Astrocyte of the spinal cord (primary cell): ENCODE measurements at regions not wholly inside any gene's neighbourhood (a gene's known extent, or its start where the extent isn't known, plus 50 kb on each side); places are given as distances from the start of the nearest gene placed in this dataset.
"Not testable (repeated sequence)": the region's sequence is repeated elsewhere in the genome, so short reads cannot be mapped to it uniquely, and the experiment has no call there.

Experiments used
- DNase-seq: peaks from one replicate; pipeline ENCODE4 v3.0.0; 2011; ENCODE audit warnings: low read depth, low spot score
- H3K4me3 ChIP-seq: 2 replicates; pipeline ENCODE4 v1.5.1; 2011; ENCODE audit warnings: low read depth, mild to moderate bottlenecking, low read length, moderate library complexity
- in situ Hi-C: cut with HindIII; loops from 2 replicates; pipeline ENCODE4 v1.10.0; 2017; ENCODE audit warnings: low sequenced_read_pairs
- TF ChIP-seq, protein P1 (sequence below): IDR thresholded peaks from 2 replicates; pipeline ENCODE4 v1.5.1; 2012; ENCODE audit warnings: low read depth, mild to moderate bottlenecking, low read length, inconsistent platforms

DNA sequence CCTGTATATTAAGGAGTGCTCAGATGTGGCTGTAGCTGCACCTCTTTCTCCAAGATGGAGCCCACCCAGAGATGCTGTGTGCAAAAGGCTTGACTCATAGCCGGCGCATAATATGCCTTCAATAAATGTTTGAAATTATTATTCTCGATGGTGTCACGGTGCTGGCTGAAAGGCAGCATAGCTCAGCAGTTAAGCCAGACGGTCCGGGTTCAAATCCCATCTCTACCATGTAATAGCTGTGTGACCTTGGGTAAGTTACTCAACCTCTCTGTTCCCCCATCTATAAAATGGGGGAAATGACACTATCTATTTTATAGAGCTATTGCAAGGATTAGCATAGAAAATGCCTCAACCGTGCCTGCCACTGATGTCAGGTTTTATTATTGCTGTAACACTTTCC is 164.2 kb downstream of the GOSR1 start:
- in situ Hi-C loops, H3K4me3 ChIP-seq, DNase-seq: not testable (repeated sequence)

- in situ Hi-C loops, DNase-seq, H3K4me3 ChIP-seq: not testable (repeated sequence)
Measured at GRCh38 chr17:30639391-30639790, 162.2 kb downstream of the GOSR1 start.

DNA sequence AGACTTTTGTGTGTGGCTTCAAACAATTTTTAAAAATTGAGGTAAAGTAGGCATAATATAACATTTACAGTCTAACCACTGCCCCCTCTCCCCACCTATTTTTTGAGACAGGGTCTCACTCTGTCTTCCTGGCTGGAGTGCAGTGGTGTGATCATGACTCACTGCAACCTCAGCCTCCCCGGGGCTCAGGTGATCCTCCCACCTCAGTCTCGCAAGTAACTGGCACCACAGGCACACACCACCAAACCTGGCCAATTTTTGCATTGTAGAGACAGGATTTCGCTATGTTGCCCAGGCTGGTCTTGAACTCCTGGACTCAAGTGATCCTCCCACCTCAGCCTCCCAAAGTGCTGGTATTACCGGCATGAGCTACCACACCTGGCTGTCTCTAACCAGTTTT is 161.8 kb downstream of the GOSR1 start:
- in situ Hi-C loops, DNase-seq, H3K4me3 ChIP-seq: not testable (repeated sequence)

DNA sequence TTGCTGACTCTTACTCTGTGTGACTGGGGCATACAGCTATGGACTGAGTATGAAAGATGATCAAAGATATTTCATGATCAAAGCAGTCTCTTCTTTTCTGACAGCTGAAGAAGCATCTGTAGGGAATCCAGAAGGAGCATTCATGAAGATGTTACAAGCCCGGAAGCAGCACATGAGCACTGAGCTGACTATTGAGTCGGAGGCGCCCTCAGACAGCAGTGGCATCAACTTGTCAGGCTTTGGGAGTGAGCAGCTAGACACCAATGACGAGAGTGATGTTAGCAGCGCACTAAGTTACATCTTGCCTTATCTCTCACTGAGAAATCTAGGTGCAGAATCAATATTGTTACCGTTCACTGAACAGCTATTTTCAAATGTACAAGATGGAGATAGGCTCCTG is 154.4 kb downstream of the GOSR1 start:
- in situ Hi-C loops, H3K4me3 ChIP-seq: not testable (repeated sequence)

DNA sequence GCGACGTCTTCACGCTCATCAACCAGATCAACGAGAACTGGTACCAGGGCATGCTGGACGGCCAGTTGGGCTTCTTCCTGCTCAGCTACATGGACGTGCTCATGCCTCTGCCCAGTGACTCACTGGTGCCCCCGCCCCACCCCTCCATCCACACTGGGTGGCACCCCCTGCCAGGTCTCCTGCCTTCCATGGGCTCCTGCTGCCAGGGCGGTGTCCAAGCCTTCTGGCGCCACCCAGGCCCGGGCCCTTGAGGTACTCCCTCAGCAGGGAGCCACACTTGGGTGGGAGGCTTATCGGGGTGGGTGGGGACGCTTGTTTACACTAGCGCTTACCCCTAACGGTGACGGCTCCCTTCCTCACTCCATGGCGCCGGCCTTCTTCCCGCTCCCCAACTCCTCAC is 148.2 kb downstream of the GOSR1 start:
- H3K4me3 ChIP-seq, DNase-seq, in situ Hi-C loops: not testable (repeated sequence)

More for the DNA sequence above, 154.4 kb downstream of the GOSR1 start:
- DNase-seq, result not testable (repeated sequence)

- DNase-seq, in situ Hi-C loops, H3K4me3 ChIP-seq: not testable (repeated sequence)
Measured at GRCh38 chr17:30624180-30624579, 147.0 kb downstream of the GOSR1 start.

GRCh38 chr17:30609682-30610081 is 132.5 kb downstream of the GOSR1 start:
- in situ Hi-C loops, H3K4me3 ChIP-seq, DNase-seq: not testable (repeated sequence)

- no peak for DNase-seq
- H3K4me3 ChIP-seq, result no peak overlapping the region
- in situ Hi-C loops, result no loop called here
- TF ChIP-seq, protein P1, sequence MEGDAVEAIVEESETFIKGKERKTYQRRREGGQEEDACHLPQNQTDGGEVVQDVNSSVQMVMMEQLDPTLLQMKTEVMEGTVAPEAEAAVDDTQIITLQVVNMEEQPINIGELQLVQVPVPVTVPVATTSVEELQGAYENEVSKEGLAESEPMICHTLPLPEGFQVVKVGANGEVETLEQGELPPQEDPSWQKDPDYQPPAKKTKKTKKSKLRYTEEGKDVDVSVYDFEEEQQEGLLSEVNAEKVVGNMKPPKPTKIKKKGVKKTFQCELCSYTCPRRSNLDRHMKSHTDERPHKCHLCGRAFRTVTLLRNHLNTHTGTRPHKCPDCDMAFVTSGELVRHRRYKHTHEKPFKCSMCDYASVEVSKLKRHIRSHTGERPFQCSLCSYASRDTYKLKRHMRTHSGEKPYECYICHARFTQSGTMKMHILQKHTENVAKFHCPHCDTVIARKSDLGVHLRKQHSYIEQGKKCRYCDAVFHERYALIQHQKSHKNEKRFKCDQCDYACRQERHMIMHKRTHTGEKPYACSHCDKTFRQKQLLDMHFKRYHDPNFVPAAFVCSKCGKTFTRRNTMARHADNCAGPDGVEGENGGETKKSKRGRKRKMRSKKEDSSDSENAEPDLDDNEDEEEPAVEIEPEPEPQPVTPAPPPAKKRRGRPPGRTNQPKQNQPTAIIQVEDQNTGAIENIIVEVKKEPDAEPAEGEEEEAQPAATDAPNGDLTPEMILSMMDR, result no peak
Measured at GRCh38 chr17:30605523-30605922, 128.3 kb downstream of the GOSR1 start.

- TF ChIP-seq, protein P1, result no peak
- H3K4me3 ChIP-seq, result no peak overlapping the region
- DNase-seq, result no peak
- in situ Hi-C loops, result no loop called here
Measured at GRCh38 chr17:30605027-30605426, 127.8 kb downstream of the GOSR1 start.

DNA sequence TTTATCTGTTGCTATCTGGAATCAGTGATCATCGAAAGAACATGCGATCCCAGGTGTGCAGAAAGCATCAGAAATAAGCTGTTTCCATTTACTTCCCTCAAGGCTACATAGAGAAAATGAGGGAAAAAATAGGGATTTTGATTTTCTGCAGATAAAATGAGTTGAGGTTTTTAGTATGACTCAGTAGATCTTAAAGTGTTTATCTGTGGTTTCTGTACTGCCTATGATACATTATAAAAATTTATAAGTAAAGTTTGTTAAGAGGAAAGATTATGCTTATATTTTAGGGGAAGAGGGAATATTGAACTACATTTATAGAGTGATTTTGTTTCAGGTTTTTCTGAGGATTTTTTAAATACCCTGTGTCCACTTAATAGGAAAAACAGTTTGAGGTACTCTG is 125.2 kb downstream of the GOSR1 start:
- in situ Hi-C loops, result not testable (repeated sequence)
- peak; percentile 15 for DNase-seq
- peak overlapping the region; percentile 39 for H3K4me3 ChIP-seq

DNA sequence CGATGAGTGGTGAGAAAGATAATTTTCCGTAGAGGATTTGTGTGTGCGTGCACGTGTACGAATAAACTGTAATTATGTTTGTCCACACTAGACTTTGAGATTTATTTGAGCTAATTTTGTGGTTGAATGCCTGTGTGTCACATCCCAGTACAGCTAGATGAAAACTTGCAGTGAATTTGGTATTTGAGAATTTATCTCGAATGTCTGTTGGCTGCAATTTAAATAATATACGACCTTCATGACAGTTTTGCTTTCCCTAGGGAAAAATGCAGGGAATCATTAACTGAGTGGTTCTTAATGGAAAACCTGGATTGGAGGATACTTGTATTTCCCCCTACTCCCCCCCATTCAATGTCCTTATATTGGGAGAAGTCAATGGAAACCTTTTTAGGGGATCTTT is 124.8 kb downstream of the GOSR1 start:
- DNase-seq, in situ Hi-C loops: not testable (repeated sequence)
- peak overlapping the region; percentile 39 for H3K4me3 ChIP-seq
